GM18867 (cell line): ENCODE measurements at regions not wholly inside any gene's neighbourhood (a gene's known extent, or its start where the extent isn't known, plus 50 kb on each side); places are given as distances from the start of the nearest gene placed in this dataset.

Experiments used
- ATAC-seq: cut with Tn5 transposase; IDR thresholded peaks from one replicate; pipeline ENCODE4 v1.9.1; 2021; ENCODE audit warnings: mild to moderate bottlenecking, moderate library complexity; ENCODE audit not compliant: unreplicated experiment

DNA sequence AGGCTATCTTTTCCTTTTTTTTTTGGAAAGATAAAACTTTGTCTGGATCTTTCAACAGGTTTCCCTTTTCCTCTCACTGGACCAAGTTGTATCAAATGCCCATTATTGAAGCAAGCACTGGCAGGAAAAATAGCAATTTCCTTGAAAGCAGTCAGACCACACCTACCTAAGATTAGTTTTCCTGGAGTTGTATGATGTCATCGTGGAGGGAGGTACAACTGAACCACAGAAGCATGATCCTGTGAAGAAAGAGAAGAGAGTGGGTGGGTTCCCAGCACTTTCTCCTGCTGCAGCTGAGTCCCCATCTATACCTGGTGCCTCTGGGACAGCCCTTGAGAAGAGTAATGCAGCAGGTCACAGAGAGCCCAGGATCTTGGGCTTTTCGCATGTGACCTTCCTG lies 63.6 kb upstream of the ERCC4 start:
- ATAC-seq: no peak

DNA sequence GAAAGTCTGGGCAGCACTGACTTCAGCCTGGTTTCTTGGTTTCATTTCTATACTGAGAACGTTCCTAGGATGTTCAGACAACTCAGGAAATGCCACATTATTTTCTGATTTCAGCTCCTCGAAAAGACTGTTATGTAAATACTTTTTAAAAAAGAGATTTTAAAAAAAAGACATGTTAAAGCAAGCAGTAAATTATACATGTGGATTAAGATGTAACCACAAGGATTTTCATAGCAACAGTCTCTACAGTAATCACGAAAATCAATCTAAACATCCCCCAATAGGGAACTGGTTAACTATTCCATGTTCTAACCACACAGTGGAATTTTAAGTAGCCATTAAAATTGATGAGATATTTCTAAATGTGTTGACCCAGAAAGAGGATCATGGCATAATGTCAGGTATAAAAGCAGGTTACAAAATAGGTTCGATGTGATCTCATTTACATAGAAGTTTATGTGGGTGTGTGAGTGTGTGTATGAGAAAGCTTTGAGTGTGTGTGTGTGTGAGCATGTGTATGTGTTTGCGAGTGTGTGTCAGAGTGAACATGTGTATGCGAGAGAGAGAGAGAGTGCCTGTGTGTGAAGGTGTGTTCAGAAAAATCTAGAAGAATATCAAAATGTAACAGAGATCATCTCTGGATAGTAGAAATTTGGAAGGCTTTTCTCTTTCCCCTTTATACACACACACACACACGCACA lies 63.0 kb upstream of the ERCC4 start:
- ATAC-seq: no peak

DNA sequence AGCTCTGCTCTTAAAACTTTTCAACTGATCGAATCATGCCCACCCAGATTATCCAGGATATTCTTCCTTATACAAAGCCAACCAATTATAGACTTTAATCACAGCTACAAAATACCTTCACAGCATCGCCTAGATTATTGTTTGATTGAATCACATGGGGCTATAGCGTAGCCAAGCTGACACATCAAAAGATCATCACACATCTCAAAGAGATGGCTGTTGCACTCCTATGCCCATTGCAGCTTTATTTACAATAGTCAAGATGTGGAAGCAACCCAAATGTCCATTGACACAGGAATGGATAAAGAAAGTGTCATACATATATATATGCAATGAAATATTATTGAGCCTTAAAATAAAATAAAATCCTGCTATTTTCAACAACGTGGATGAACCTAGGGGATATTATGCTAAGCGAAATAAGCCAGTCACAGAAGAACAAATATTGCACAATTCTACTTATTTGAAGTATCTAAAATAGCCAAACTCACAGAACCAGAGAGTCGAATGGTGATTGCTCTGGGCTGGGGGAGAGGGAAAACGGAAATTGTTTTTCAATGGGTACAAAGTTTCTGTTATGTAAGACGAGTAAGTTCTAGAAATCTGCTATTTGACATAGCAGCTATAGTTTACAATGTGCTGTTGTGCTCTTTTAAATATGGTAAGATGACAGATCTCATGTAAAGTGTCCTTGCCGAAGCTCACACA lies 60.9 kb upstream of the ERCC4 start:
- ATAC-seq: no peak

DNA sequence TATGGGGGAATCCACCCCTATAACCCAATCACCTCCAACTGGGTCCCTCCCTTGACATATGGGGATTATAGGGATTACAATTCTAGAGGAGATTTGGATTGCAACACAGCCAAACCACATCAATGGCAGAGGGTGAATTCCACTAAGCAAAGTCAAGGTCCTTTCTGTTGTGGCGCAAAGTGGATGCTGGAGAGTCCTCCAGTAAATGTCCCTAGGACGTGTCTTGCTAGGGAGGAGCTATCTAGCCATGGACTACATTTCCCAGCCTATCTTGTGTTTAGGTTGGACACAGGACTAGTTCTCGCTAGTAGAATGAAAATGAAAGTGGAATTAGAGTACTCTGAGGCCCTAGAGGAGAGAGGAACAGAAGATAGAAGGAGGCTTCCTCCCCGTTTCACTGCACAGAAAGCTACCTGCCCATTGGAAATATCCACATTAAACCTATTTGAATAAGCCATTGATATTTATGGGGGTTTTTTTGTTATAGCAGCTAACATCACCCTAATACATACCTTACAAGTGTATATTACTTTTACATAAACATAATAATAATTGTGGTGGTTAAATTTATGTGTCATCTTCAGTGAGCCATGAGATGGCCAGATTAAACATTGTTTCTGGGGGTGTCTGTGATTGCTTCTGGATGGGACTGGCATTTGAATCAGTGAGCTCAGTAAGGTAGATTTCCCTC lies 56.7 kb upstream of the ERCC4 start:
- ATAC-seq: no peak

DNA sequence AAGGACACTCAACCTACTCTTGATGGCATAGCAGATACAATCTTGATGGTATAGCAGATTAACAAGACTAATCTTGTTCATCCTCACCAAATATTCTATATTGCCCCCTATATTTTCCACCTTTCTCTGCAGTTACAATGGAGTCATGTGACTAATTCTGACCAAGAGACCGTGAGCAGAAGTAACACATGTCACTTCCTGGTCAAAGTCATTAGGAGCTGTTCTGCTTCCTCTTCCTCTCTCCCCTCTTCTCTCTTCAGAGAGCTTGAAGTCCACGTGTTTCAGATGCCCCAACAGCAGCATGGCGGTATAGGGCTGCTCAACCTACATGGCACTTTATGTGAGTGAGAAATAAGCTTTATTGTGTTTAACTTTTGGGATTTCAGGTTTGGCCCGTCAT lies 55.3 kb upstream of the ERCC4 start:
- no peak for ATAC-seq

DNA sequence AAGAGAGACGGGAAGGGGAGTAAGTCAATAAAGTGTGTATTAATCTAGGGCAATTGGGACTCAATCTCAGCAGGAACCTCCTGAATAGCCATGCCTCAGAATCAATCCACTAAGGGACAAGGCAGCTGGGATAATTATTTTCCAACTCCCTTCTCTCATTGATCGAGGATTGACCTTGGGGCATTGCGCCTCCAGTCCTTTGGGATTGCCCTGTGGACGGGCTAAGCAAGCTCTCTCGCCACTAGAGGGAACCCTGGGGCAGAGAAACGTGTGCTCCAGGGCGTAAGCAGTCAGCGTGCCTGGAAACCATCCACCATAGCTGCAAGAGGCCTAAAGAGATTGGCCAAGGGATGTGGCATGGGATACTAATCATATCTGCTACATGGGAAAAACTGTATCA lies 53.9 kb upstream of the ERCC4 start:
- ATAC-seq: no peak
